ENCODE measurements at regions not wholly inside any gene's neighbourhood (a gene's known extent, or its start where the extent isn't known, plus 50 kb on each side); places are given as distances from the start of the nearest gene placed in this dataset.

DNA sequence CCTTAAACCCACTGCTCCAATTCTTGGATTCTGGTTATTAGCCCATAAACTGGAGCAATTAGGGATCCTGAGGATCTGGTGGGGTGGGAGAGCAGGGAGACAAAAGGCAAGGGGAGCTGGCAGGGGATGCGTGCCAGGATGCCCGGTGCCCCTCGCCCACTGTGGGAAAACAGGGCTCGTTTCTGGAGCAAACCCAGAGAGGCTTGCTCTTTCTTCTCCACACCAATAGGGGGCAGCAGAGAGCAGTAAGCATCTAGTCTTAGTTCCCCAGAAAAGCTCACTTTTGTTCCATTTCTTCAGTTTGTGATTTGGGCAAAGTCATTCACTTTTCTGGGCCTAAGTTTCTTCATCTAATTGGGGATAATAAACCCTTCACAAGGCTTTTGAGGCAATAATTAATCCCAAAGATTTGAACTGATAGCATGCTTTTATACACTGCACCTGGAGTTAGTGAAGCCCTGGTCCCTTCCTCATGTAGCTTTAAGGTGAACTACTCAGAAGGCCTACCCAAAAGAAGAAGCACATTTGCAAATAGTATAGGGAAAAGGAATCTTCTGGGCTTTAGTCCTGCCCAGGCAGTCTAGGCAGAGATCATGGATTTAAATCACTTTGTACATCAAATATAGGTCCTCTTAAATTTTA lies 160.6 kb upstream of the USP24 start:
- peak; percentile 21 for DNase-seq (ENCODE audit: insufficient read length)
- FAIRE-seq, result no peak

DNA sequence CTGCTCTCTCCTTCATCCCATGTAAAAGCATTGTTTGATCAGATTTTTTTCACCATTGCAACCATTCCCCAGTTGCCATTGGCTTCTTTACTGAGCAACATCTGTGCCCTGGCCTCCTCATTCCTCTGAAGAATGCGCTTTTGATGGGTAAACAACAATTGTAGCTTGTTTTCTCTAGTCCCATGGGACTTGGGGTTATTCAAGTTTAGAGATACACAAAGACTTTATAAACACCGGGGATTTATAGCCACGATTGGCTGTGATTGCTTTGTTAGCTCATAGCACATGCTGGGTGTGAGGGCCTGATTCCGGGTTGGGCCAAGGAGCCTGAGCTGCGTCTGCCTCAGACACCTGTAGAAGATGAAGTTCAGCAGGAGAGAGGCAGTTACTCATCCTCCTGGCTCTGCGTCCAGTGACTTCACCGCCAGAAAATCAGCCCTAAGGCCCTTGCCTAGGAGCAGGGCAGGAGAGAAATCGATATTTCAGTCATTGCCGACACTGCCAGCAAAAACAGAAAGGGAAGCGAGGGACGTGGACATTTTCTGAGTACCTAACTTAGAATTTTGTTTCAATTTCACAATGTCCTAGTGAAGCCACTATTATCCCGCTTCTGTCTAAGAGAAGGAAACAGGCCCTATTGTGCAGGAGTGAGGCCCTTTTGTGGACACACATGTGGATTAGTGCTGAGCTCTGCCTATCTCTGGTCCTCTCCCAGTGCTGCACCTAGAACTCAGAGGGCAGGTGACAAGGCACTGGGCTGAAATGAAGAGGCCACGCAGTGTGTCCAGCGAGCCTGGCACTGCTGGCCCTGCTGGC lies 159.8 kb upstream of the USP24 start:
- TF ChIP-seq POLR2AphosphoS5 (IDR thresholded peaks at IDR 0.05; ENCODE audit: low read depth, low read length), result no peak
- FAIRE-seq, result no peak
- DNase-seq (ENCODE audit: insufficient read length), result no peak

More for the DNA sequence above, 160.6 kb upstream of the USP24 start:
- TF ChIP-seq TAF1 (IDR thresholded peaks at IDR 0.05; ENCODE audit: borderline replicate concordance, low read depth, low read length), result no peak
- no peak for TF ChIP-seq POLR2A (IDR thresholded peaks at IDR 0.05; ENCODE audit: low read depth, low read length)
- TF ChIP-seq POLR2AphosphoS5 (IDR thresholded peaks at IDR 0.05; ENCODE audit: low read depth, low read length), result no peak

DNA sequence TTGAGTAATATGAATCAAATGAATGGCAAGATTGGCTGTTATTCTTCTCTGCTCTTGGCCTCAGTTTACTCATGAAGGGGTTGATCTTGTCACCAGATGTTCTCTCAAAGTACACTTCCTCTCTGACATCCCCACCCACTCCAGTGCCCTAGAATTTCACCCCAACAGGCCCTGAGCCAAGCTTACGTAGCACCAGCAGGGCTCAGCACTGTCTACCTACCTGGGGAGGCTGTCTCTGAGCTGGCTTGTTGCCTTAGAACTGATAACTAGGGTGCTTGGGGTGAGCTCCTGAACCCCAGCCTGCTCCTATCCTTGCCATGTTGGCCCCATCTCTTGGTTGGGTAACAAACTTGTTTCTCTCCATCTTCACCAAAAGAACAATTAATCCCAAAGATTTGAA lies 159.1 kb upstream of the USP24 start:
- DNase-seq (ENCODE audit: insufficient read length) (no peak), FAIRE-seq (no peak)
- TF ChIP-seq POLR2A (IDR thresholded peaks at IDR 0.05; ENCODE audit: low read depth, low read length), result no peak
- TF ChIP-seq TAF1 (IDR thresholded peaks at IDR 0.05; ENCODE audit: borderline replicate concordance, low read depth, low read length), result no peak

DNA sequence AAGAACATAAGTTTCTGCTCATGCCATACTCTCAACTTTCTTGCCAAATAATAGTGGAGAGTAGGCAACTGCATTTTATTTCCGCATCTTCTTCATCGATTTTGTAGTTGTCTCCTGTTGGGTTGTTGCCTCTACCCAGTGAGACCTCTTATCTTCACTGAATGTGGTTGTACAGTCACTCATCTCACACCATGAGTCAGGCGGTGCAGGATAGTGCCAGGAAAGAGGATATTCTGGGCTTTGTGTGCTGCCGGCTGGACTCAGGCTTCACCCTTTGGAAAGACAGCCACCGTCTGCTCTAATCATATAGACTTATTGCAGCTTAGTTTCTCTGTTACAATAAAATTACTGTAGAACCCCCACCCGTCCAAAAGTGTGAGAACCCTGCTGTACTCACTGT lies 154.3 kb upstream of the USP24 start:
- no peak for TF ChIP-seq POLR2A (IDR thresholded peaks at IDR 0.05; ENCODE audit: low read depth, low read length)
- TF ChIP-seq TAF1 (IDR thresholded peaks at IDR 0.05; ENCODE audit: borderline replicate concordance, low read depth, low read length), result no peak
- TF ChIP-seq POLR2AphosphoS5 (IDR thresholded peaks at IDR 0.05; ENCODE audit: low read depth, low read length), result no peak
- DNase-seq (ENCODE audit: insufficient read length), result no peak
- no peak for FAIRE-seq

DNA sequence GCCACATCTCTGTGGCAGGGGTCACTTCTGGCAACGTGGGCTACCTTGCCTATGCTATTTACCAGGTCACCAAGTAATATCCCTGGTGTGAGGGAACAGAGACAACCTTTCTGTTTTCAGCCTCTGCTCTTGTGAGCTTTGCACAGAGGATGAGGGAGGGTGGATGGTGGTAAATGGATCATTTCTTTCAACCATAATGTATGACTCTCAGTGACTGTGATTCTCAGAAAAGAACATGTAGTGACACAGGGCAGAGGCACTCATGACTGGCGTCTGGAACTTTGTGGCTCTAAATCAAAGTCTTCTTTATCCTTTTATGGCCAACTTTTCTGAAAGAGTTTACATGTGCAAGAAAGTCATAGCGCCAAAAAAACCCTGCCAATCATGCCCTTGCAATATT lies 153.5 kb upstream of the USP24 start:
- FAIRE-seq (no peak), DNase-seq (ENCODE audit: insufficient read length) (no peak)
- TF ChIP-seq POLR2A (IDR thresholded peaks at IDR 0.05; ENCODE audit: low read depth, low read length), result no peak
- TF ChIP-seq TAF1 (IDR thresholded peaks at IDR 0.05; ENCODE audit: borderline replicate concordance, low read depth, low read length), result no peak
- TF ChIP-seq POLR2AphosphoS5 (IDR thresholded peaks at IDR 0.05; ENCODE audit: low read depth, low read length), result no peak

DNA sequence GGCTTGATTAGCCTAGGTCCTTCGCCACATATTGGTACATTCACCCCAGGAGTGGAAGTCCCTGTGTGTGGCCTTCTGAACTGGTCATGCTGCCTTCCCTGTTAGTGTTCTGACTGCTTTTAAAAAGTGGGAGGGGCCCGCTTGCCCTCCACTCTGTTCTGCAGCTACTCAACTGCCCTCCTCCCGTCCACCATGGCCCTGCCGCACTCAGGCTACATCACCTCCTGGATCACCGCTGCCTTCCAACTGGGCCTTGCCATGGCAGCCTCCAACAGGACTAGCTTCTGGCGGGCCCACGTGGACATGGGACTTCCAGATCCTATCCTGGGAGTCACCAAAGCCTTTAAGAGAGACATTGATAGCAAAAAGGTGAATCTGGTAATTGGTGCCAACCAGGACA lies 152.1 kb upstream of the USP24 start:
- TF ChIP-seq POLR2AphosphoS5 (IDR thresholded peaks at IDR 0.05; ENCODE audit: low read depth, low read length), result no peak
- TF ChIP-seq TAF1 (IDR thresholded peaks at IDR 0.05; ENCODE audit: borderline replicate concordance, low read depth, low read length), result no peak
- no peak for TF ChIP-seq POLR2A (IDR thresholded peaks at IDR 0.05; ENCODE audit: low read depth, low read length)
- DNase-seq (ENCODE audit: insufficient read length), result no peak
- FAIRE-seq, result no peak

DNA sequence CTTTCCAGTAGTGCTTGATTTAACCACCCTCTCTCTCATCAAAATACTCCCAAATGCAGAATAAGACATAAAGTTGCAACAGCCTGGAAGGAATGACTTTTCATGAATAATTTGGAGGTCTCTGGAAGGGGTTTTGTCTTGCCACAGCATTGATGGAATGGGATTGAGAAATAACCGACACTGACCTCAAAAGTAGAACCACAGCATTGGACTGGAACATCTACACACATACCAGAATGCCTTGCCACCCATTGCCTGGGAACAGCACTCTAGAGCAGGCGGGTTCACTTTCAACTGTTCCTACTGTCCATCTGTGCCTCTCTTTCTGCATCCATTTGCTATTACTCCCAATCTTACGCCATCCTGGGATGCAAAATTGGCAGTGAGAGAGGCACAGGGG lies 149.1 kb upstream of the USP24 start:
- DNase-seq (ENCODE audit: insufficient read length), result no peak
- no peak for TF ChIP-seq TAF1 (IDR thresholded peaks at IDR 0.05; ENCODE audit: borderline replicate concordance, low read depth, low read length)
- TF ChIP-seq POLR2A (IDR thresholded peaks at IDR 0.05; ENCODE audit: low read depth, low read length), result no peak
- TF ChIP-seq POLR2AphosphoS5 (IDR thresholded peaks at IDR 0.05; ENCODE audit: low read depth, low read length), result no peak
- no peak for FAIRE-seq

DNA sequence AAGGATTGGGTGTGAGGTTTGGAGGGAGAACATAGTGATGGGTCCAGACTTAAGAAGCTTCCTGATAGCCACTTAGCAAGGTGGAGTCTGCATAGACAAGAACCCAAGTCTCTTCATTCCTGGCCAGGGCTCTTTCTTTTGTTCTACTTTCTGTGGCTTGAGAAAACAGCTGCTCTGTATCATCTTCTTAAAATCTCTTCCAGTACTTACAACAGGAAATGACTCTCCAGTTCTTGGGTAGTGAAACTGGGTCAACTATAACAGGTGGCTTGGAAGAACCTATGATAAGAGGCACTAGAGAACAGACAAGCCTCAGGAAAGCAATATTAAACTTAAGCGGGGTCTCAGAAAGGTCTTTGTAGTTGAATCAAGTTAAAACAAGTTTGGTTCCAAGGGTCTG lies 148.1 kb upstream of the USP24 start:
- no peak for DNase-seq (ENCODE audit: insufficient read length)
- TF ChIP-seq POLR2AphosphoS5 (IDR thresholded peaks at IDR 0.05; ENCODE audit: low read depth, low read length) (no peak), TAF1 (IDR thresholded peaks at IDR 0.05; ENCODE audit: borderline replicate concordance, low read depth, low read length) (no peak), POLR2A (IDR thresholded peaks at IDR 0.05; ENCODE audit: low read depth, low read length) (no peak)
- FAIRE-seq, result no peak

DNA sequence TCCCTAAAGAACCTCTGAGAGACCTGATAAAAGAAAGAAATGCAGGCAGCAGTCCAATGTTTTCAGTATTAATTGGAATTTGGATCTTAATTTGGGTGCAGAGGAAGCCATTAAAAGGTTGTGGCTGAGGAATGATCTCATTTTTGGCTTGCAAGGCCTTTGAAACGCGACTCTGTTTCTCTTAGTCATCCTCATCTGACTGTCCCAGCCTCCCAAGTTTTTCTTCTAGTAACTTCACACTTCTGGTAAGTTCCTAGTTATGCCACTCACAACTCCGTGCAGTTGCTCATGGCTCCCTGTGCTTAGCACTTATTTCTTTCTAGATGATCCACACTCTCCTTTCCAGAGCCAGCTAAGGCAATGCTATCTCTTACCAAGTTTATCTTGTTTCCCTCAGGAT lies 147.4 kb upstream of the USP24 start:
- DNase-seq (ENCODE audit: insufficient read length) (no peak), FAIRE-seq (no peak)
- no peak for TF ChIP-seq POLR2A (IDR thresholded peaks at IDR 0.05; ENCODE audit: low read depth, low read length)
- no peak for TF ChIP-seq TAF1 (IDR thresholded peaks at IDR 0.05; ENCODE audit: borderline replicate concordance, low read depth, low read length)
- TF ChIP-seq POLR2AphosphoS5 (IDR thresholded peaks at IDR 0.05; ENCODE audit: low read depth, low read length), result no peak

DNA sequence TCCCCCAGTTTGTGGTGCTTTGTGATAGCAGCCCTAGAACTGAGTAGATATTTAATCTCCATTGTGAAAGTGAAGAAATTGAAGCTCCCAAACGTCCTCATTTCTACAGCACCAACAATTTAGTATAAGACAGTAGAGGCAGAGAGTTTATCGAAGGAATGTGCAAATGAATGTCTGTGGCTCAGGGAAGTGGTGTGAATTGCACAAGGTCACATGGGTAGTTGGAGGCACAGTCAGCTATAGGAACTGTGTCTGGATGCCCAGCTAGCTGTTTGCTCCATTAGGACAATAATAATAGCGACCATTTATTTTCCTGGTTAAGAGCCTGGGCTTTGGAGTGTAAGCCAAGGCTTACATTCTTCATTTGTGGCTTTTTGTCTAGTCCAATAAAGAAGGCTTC lies 144.4 kb upstream of the USP24 start:
- FAIRE-seq, result no peak
- no peak for DNase-seq (ENCODE audit: insufficient read length)
- no peak for TF ChIP-seq TAF1 (IDR thresholded peaks at IDR 0.05; ENCODE audit: borderline replicate concordance, low read depth, low read length)
- TF ChIP-seq POLR2A (IDR thresholded peaks at IDR 0.05; ENCODE audit: low read depth, low read length), result no peak
- TF ChIP-seq POLR2AphosphoS5 (IDR thresholded peaks at IDR 0.05; ENCODE audit: low read depth, low read length), result no peak

DNA sequence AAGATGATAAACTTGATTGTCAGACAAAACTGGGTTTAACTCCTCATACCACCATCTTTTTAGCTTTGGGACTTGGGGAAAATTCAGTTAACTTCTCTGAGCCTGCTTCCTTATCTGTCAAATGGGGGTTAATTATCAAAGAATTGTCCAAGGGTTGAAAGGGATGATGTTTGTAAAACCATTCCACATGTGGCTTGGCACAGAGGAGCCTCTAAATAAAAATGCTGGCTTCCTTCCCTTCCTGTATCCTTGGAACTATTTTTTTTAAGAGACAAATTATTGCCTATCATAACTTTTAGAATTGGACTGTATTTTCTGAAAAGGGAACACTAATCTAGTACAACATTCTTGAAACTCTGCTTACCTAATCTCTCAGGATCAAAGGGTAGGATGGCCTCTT lies 143.4 kb upstream of the USP24 start:
- FAIRE-seq, result no peak
- no peak for DNase-seq (ENCODE audit: insufficient read length)
- TF ChIP-seq POLR2A (IDR thresholded peaks at IDR 0.05; ENCODE audit: low read depth, low read length), result no peak
- no peak for TF ChIP-seq TAF1 (IDR thresholded peaks at IDR 0.05; ENCODE audit: borderline replicate concordance, low read depth, low read length)
- no peak for TF ChIP-seq POLR2AphosphoS5 (IDR thresholded peaks at IDR 0.05; ENCODE audit: low read depth, low read length)

DNA sequence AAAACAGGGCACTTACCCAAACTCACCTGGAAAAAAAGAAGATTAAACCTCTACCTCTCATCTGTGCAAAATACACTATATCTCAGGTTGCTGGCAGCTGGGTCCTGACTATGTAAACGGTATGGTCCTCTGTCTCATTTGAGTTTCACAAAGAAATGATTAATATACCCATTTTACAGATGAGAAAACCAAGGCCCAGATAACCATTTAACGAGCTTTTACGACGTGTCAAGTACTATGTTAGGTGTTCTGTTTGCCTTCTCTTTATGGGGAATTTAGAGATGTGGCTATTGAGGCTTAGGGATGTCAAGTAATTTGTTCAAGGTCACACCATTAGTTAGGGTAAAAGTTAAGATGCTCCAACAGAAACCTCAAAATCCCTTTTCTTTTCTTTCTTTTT lies 140.4 kb upstream of the USP24 start:
- FAIRE-seq (no peak), DNase-seq (ENCODE audit: insufficient read length) (no peak)
- TF ChIP-seq POLR2AphosphoS5 (IDR thresholded peaks at IDR 0.05; ENCODE audit: low read depth, low read length) (no peak), TAF1 (IDR thresholded peaks at IDR 0.05; ENCODE audit: borderline replicate concordance, low read depth, low read length) (no peak), POLR2A (IDR thresholded peaks at IDR 0.05; ENCODE audit: low read depth, low read length) (no peak)
